Type B pancreatic cell (in vitro differentiated cells): ENCODE measurements at regions not wholly inside any gene's neighbourhood (a gene's known extent, or its start where the extent isn't known, plus 50 kb on each side); places are given as distances from the start of the nearest gene placed in this dataset.

Experiments
- DNase-seq: peaks from one replicate; pipeline ENCODE4 v3.0.0; 2021; ENCODE audit warnings: mixed read lengths; ENCODE audit not compliant: unreplicated experiment; ENCODE audit errors: extremely low spot score
- H3K27ac Mint-ChIP-seq: 2 replicates; pipeline ENCODE4 v1.8.0; 2021; ENCODE audit warnings: mild to moderate bottlenecking, mixed read lengths
- H3K27me3 Mint-ChIP-seq: 2 replicates; pipeline ENCODE4 v1.8.0; 2021; ENCODE audit warnings: mixed read lengths
- H3K36me3 Mint-ChIP-seq: 2 replicates; pipeline ENCODE4 v1.8.0; 2021; ENCODE audit warnings: mixed read lengths
- H3K4me1 Mint-ChIP-seq: one replicate; pipeline ENCODE4 v1.8.0; 2021; ENCODE audit warnings: mixed read lengths; ENCODE audit not compliant: unreplicated experiment
- H3K4me3 Mint-ChIP-seq: 2 replicates; pipeline ENCODE4 v1.8.0; 2021; ENCODE audit warnings: mild to moderate bottlenecking, mixed read lengths
- H3K9me3 Mint-ChIP-seq: 2 replicates; pipeline ENCODE4 v1.8.0; 2021; ENCODE audit warnings: mixed read lengths
- TF ChIP-seq, protein P1 (sequence below): fragments of 200-600 bp; sonication (generic); conservative IDR thresholded peaks from 2 replicates; pipeline ENCODE4 v1.5.0; 2021; ENCODE audit warnings: antibody characterized with exemption, mild to moderate bottlenecking

DNA sequence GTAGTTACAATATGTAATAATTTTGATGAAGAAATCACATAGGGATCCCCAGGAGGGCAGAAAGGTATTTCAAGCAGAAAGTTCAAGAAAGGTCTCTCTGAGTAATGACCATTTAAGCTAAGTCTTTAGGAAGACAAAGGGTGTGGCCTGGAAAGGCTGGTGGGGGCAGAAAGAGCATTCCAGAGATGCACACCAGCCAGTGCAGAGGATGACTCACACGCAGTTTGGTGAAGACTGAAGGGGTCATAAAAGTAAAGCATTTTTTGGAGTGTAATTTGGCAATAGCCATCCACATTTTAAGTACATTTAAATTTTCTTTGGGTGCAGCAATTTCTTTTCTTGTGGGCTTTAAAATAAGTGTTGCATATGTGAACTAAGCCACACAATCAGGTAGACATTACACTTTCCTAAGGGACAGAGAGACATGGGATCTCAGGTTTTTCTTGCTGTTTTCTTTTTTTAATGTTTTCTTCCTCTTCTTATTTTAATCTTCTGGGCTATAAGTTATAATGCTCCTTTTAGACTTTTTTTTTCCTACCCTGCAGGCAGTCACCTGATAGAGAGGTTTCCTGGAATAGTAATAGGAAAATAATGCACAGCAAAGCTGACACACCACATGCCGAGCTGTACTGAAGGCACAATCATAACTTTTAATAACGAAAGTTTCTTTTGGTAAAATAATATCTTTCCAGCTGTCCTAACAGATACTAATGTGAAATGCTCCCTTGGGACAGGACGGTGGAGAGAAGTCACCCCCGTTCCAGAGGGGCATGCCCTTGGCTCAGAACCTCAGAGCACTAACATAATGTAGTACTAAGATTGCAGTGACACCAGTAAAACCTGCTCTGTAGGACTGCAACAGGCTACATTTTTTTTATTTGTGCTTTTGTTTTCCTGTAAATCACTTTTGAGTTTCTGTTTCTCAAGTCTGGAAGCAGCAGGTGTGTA lies 49.6 kb upstream of the PTPRK start:
- DNase-seq: no peak
- peak overlapping the region; percentile 94 for H3K27ac Mint-ChIP-seq

More for the DNA sequence above, 49.6 kb upstream of the PTPRK start:
- Mint-ChIP-seq H3K4me3 (peak overlapping the region; percentile 77), H3K27me3 (no peaks in the 10 kb centered on the region), H3K9me3 (peaks cover 10% of the 10 kb centered on the region), H3K4me1 (peaks cover 15% of the 10 kb centered on the region), H3K36me3 (no peaks in the 10 kb centered on the region)
- TF ChIP-seq, protein P1, sequence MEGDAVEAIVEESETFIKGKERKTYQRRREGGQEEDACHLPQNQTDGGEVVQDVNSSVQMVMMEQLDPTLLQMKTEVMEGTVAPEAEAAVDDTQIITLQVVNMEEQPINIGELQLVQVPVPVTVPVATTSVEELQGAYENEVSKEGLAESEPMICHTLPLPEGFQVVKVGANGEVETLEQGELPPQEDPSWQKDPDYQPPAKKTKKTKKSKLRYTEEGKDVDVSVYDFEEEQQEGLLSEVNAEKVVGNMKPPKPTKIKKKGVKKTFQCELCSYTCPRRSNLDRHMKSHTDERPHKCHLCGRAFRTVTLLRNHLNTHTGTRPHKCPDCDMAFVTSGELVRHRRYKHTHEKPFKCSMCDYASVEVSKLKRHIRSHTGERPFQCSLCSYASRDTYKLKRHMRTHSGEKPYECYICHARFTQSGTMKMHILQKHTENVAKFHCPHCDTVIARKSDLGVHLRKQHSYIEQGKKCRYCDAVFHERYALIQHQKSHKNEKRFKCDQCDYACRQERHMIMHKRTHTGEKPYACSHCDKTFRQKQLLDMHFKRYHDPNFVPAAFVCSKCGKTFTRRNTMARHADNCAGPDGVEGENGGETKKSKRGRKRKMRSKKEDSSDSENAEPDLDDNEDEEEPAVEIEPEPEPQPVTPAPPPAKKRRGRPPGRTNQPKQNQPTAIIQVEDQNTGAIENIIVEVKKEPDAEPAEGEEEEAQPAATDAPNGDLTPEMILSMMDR: no peak
